Large intestine (tissue), 3 donors: ENCODE measurements at regions not wholly inside any gene's neighbourhood (a gene's known extent, or its start where the extent isn't known, plus 50 kb on each side); places are given as distances from the start of the nearest gene placed in this dataset.
"Not testable (repeated sequence)": the region's sequence is repeated elsewhere in the genome, so short reads cannot be mapped to it uniquely, and the experiment has no call there.

Experiments
- DNase-seq, 2 donors: peaks; one replicate each; pipeline versions ENCODE4 v3.0.0 to v3.0.0-alpha.2; 2013
- H3K27ac ChIP-seq: one replicate; pipeline ENCODE4 v1.5.1; 2013; ENCODE audit warnings: low read length
- H3K27me3 ChIP-seq: 2 replicates; pipeline ENCODE4 v1.6.1; 2013; ENCODE audit warnings: low read length; ENCODE audit not compliant: control insufficient read depth, insufficient read depth
- H3K36me3 ChIP-seq: 2 replicates; pipeline ENCODE4 v1.6.1; 2013; ENCODE audit warnings: low read length; ENCODE audit not compliant: control insufficient read depth, insufficient read depth
- H3K4me1 ChIP-seq: one replicate; pipeline ENCODE4 v1.6.1; 2013; ENCODE audit warnings: low read length; ENCODE audit not compliant: control insufficient read depth, insufficient read depth
- H3K4me3 ChIP-seq: one replicate; pipeline ENCODE4 v1.5.1; 2013; ENCODE audit warnings: low read length
- H3K9me3 ChIP-seq: one replicate; pipeline ENCODE4 v1.6.1; 2013; ENCODE audit warnings: mild to moderate bottlenecking, low read depth, low read length, moderate library complexity; ENCODE audit not compliant: control insufficient read depth
- WGBS: methylation state at CpG from one replicate; pipeline ENCODE4 v1.1.5; 2013; ENCODE audit warnings: low lambda C conversion rate; ENCODE audit not compliant: insufficient coverage; 5-methylcytosine and 5-hydroxymethylcytosine counted together

DNA sequence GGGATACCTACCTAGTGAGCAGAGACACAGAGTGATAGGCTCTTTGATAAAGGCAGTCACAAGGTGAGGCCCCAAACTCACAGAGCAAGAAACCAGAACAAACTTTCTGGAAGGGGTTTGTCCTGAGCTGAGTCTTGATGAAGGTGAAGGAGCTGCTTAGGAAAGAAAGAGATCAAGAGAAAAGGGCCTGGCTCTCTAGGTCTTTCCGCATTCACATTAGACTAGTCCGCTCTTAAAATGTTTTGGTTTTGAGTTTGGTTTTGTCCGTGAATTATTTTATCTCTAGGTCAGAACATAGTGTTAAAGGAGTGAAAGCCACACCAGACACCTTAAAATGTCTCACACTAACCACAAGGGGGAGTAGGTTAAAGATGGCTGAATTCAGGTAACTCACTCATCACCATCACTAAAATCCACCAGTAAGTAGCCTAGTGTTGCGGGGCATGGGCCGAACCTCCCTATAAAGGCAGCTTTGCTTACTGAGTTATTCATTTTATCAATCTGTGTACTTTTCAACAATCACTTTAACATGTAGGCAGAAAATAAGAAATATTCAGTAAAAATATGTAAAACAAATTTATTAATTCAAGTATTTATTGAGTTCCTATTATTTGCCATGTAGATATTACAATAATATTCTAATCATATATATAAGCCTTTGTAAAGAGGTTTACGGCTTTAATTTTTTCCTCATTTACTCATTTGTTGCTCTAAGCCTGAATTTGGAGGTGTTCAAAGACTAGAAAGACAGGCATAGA, 121.5 kb upstream of the TSC22D2 start:
- no peaks in the 10 kb centered on the region for H3K36me3 ChIP-seq
- peak overlapping the region; percentile 17 for H3K27ac ChIP-seq
- no peaks in the 10 kb centered on the region for H3K9me3 ChIP-seq
- H3K27me3 ChIP-seq, result no peaks in the 10 kb centered on the region
- peak; percentile 22 to 70 for DNase-seq
- H3K4me3 ChIP-seq, result no peak overlapping the region
- peaks cover 4% of the 10 kb centered on the region for H3K4me1 ChIP-seq
- 8% methylated on average over 2 of the region's 6 CpGs for WGBS

DNA sequence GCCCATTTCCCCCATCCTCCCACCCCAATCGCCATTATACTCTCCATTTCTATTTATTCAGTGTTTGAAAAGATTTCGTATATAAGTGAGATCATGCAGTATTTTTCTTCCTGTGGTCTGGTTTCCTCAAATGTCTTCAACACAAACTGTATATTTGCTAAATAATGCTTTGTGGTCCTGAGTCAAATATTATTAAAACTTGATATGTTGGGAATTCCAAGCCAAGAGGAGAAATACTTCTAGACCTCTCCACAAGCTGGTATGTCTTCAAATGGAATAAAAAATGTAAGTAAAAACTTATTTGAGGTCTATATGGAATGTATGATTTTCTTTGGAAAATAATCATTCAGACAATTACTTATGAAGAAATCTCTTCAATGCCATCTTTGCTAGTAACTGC, 122.5 kb upstream of the TSC22D2 start:
- Histone ChIP-seq H3K9me3 (no peaks in the 10 kb centered on the region), H3K27me3 (no peaks in the 10 kb centered on the region), H3K27ac (no peak overlapping the region), H3K4me1 (peaks cover 4% of the 10 kb centered on the region), H3K4me3 (no peak overlapping the region), H3K36me3 (no peaks in the 10 kb centered on the region)
- 100% methylated on average over 1 of the region's 2 CpGs for WGBS
- no peak for DNase-seq

DNA sequence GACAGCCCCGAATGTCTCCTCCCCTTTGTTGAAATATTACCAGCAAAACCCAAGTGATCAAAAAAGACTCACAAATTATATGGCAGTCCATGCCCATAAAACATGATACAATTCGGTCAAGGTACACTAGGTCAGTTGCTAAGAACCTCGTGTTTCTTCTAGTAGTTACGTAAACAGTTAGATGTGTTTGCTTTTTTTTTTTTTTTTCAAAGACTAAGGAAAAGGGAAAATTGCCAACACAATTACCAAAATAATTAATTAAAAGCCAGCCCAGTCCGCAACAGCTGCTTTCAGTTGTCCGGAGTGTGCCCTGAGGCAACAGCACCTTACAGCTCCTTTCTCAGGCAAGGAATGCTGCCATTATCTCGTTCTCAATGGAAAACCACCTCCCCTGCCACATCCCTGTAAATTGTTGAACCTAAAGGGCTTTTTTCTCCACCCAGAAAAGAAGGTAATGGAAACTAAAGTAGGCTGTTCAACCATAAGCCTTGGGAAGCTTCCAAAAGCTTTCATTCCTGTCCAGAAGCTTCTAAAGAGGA, 129.2 kb upstream of the TSC22D2 start:
- WGBS, result 30% methylated on average over 2 of the region's 7 CpGs
- peaks cover 25% of the 10 kb centered on the region for H3K4me1 ChIP-seq
- peak overlapping the region; percentile 95 for H3K27ac ChIP-seq
- no peaks in the 10 kb centered on the region for H3K36me3 ChIP-seq
- peak; percentile 89 to 96 for DNase-seq
- no peaks in the 10 kb centered on the region for H3K27me3 ChIP-seq
- H3K9me3 ChIP-seq, result peaks cover 3% of the 10 kb centered on the region
- peak overlapping the region; percentile 7 for H3K4me3 ChIP-seq

DNA sequence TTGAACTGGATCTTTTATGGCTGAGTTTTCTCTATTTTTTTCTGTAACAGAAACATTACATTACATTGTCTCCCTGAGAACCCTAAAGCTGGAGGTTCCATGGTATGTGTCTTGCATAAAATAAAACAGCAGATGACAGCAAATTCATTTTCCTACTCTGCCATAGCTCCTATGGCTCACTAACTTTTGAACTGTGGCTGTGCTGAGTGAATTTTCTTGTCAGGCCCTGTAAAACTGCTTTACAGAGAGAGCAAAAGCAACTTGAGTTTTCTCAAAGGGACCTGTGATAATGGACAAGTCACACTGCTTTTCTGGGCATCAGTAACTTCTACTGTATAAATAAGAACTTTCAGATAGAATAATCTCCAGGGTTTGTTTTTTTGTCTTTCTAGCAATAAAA, 129.9 kb upstream of the TSC22D2 start:
- DNase-seq, result peak in 1 of 2 donors; percentile 52
- peaks cover 25% of the 10 kb centered on the region for H3K4me1 ChIP-seq
- H3K36me3 ChIP-seq, result no peaks in the 10 kb centered on the region
- no peaks in the 10 kb centered on the region for H3K27me3 ChIP-seq
- peak overlapping the region; percentile 95 for H3K27ac ChIP-seq
- H3K9me3 ChIP-seq, result peaks cover 3% of the 10 kb centered on the region
- H3K4me3 ChIP-seq, result no peak overlapping the region

DNA sequence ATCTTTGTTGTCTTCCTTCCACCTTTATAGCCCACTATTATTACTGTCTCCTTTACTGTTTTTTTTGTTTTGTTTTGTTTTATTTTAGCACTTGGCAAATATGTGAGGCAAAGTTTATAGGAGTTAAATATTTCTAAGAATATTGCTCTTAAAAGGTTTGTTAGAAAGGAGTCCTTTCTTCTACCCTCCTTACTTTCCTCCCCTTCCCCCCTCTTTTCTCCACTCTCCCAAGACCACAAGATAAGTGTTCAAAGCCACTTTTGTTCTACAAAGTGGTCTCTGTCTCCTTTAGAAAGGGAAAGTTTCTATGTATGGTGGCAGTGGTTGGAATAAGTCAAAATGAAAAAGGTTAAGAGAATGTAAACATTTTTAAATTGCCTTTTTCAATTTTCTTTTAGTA, 130.7 kb upstream of the TSC22D2 start:
- no peaks in the 10 kb centered on the region for H3K27me3 ChIP-seq
- H3K4me1 ChIP-seq, result peaks cover 30% of the 10 kb centered on the region
- H3K9me3 ChIP-seq, result peaks cover 3% of the 10 kb centered on the region
- H3K36me3 ChIP-seq, result no peaks in the 10 kb centered on the region
- H3K4me3 ChIP-seq, result no peak overlapping the region
- peak overlapping the region; percentile 95 for H3K27ac ChIP-seq
- no peak for DNase-seq

DNA sequence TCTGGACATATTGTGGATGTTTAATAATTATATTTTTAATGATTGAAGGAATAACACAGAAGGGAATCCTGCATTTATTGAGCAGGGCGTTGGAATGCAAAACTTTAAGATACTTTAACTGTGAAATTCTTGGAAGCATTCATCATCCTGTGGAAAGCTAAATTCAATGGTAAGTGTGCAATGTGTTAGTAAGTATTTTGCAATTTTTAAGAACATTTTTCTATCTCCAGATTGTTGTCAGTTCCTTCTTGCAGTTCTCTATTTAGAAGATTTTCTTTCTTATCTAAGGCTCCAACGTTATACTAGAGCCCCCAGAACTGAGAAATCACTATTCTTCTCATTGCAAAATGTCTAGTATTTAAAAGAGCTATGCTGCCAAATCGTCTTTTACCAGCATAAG, 132.2 kb upstream of the TSC22D2 start:
- Histone ChIP-seq H3K27me3 (no peaks in the 10 kb centered on the region), H3K4me1 (peaks cover 40% of the 10 kb centered on the region), H3K36me3 (no peaks in the 10 kb centered on the region), H3K27ac (no peak overlapping the region), H3K4me3 (no peak overlapping the region), H3K9me3 (peaks cover 3% of the 10 kb centered on the region)
- DNase-seq, result no peak
- 80% methylated on average over 1 of the region's 3 CpGs for WGBS

DNA sequence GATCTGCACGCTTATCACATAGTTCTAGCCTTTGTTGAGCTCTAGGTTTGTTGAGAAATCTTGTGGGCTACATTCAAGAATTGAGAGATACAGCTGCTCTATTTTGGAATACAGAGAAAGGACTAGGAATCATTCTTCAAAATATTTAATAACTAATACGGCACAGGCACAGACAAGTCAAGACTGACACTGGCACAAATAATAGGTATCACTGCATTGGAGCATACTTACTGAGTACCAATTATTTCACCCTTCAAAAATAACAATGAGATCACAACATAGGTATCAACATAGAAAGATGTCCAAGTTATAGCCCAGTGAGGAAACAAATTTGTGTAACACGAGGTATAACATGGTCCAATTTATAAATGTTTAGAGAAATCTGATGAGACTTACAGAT, 133.7 kb upstream of the TSC22D2 start:
- H3K9me3 ChIP-seq, result no peaks in the 10 kb centered on the region
- WGBS, result no CpG with 5 or more reads among the region's 3 CpGs
- no peak for DNase-seq
- no peaks in the 10 kb centered on the region for H3K27me3 ChIP-seq
- H3K4me1 ChIP-seq, result peaks cover 44% of the 10 kb centered on the region
- no peaks in the 10 kb centered on the region for H3K36me3 ChIP-seq
- no peak overlapping the region for H3K27ac ChIP-seq
- no peak overlapping the region for H3K4me3 ChIP-seq

DNA sequence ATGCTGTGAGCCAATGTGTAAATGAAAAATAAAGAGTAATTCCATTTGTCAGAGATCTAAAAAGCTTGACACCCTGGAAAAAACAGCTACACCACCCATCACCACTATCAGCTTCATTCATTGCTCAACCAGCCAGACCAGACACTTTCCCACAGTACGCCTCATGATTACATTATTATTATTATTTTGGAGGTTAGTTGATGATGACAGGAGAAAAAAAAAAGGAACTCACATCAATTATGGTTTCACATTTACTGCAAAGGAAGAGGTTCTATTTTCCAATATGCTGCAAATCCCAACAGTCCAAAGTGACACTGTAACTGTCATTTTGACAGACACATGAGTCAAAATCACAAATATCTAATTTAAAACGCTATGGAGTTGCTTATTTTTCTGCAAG, 134.7 kb upstream of the TSC22D2 start:
- H3K9me3 ChIP-seq, result no peaks in the 10 kb centered on the region
- no peaks in the 10 kb centered on the region for H3K36me3 ChIP-seq
- no peak for DNase-seq
- 79% methylated on average over 2 of the region's 2 CpGs for WGBS
- peaks cover 45% of the 10 kb centered on the region for H3K4me1 ChIP-seq
- H3K27ac ChIP-seq, result no peak overlapping the region
- no peak overlapping the region for H3K4me3 ChIP-seq
- H3K27me3 ChIP-seq, result no peaks in the 10 kb centered on the region

DNA sequence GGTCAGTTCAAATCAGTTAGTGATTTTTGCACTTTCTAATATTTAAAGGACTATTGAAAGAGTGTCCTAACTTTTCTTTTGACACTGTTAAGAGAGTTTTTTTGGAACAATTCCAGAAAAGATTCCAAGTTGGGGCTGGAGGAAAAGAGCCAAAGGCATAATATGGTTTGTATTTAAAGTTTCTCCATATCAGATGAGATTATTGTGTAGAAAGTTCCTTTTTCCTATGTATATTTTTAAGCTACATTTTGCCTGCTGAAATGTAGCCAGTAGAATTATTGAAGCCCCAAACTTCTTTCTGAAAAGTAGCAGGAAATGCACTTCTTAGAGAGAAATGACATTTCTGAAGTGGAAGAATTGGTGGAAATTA, 136.5 kb upstream of the TSC22D2 start:
- Histone ChIP-seq H3K36me3 (no peaks in the 10 kb centered on the region), H3K4me1 (peaks cover 39% of the 10 kb centered on the region), H3K4me3 (no peak overlapping the region), H3K27ac (peak overlapping the region; percentile 81), H3K27me3 (no peaks in the 10 kb centered on the region), H3K9me3 (no peaks in the 10 kb centered on the region)
- no peak for DNase-seq

DNA sequence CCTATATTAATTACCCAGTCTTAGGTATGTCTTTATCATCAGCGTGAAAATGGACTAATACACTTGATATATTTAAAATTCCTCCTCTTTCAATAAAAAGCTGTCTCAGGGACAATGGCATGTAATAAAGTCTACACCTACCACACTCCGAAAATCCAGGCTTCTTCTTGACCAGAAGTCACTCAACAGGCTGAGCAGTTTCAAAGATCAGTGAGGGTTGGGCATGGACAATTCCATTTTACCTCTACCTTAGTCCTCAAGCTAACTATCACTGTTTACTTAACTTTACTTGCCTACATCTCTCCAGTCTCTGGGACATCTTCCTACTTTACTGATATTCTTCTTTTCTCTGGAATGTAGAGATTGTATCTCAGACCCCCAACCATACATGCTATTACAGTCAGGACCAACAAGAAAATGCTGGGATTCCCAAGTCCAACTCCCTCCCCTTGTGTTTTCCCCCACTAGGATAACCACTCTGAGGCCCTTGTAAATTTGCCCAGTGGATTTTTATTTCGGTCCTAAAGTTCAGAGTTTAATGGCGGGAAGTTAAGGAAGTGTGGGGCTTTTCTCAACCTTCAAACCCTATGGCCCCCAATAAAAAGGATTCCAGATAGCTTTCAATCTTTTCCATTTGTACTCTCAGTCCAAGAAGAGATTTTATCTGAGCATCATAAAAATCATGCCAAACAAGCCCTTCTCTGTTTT, 137.1 kb upstream of the TSC22D2 start:
- Histone ChIP-seq H3K4me3 (no peak overlapping the region), H3K4me1 (peaks cover 39% of the 10 kb centered on the region), H3K27ac (peak overlapping the region; percentile 81), H3K27me3 (no peaks in the 10 kb centered on the region), H3K36me3 (no peaks in the 10 kb centered on the region), H3K9me3 (no peaks in the 10 kb centered on the region)
- 20% methylated on average over 2 of the region's 4 CpGs for WGBS
- peak; percentile 54 to 87 for DNase-seq

DNA sequence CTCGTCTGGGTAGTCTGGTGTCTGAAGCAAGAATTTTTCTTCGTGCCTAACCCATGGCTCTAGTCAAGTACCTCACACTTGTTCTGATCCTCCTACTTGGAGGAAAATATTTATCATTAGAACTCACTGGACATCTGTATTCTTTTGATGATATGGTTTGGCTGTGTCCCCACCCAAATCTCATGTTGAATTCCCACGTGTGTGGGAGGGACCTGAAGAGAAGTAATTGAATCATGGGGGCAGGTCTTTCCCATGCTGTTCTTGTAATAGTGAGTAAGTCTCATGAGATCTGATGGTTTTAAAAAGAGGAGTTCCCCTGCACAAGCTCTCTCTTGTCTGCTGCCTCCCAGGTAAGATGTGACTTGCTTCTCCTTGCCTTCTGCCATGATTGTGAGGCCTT, 137.7 kb upstream of the TSC22D2 start:
- Histone ChIP-seq H3K27ac (peak overlapping the region; percentile 81), H3K4me1 (peaks cover 39% of the 10 kb centered on the region)
- H3K4me3 ChIP-seq, H3K27me3 ChIP-seq, H3K9me3 ChIP-seq, DNase-seq, H3K36me3 ChIP-seq: not testable (repeated sequence)
- no CpG with 5 or more reads among the region's 3 CpGs for WGBS
